CD4-positive, alpha-beta T cell treated with Interleukin-17A for 4 hours (primary cell): ENCODE measurements at regions not wholly inside any gene's neighbourhood (a gene's known extent, or its start where the extent isn't known, plus 50 kb on each side); places are given as distances from the start of the nearest gene placed in this dataset.

Experiments
- DNase-seq: peaks from one replicate; pipeline ENCODE4 v3.0.0-alpha.2; 2020; ENCODE audit warnings: mixed read lengths

- no peak for DNase-seq
These were observed 312.1 kb upstream of the PCDH20 start for GRCh38 chr13:61727767-61728166.

GRCh38 chr13:61725806-61726205 lies 310.2 kb upstream of the PCDH20 start:
- DNase-seq: no peak

- DNase-seq: no peak
These were observed 306.5 kb upstream of the PCDH20 start for GRCh38 chr13:61722119-61722518.

GRCh38 chr13:61712621-61713020 lies 297.0 kb upstream of the PCDH20 start:
- no peak for DNase-seq

- no peak for DNase-seq
These were observed 293.6 kb upstream of the PCDH20 start for GRCh38 chr13:61709258-61709657.

- no peak for DNase-seq
These were observed 291.2 kb upstream of the PCDH20 start for GRCh38 chr13:61706899-61707298.

GRCh38 chr13:61700620-61701019 lies 285.0 kb upstream of the PCDH20 start:
- DNase-seq: no peak

- no peak for DNase-seq
These were observed 284.5 kb upstream of the PCDH20 start for GRCh38 chr13:61700181-61700580.

GRCh38 chr13:61696676-61697075 lies 281.0 kb upstream of the PCDH20 start:
- no peak for DNase-seq

GRCh38 chr13:61695147-61695546 lies 279.5 kb upstream of the PCDH20 start:
- no peak for DNase-seq

- no peak for DNase-seq
These were observed 277.0 kb upstream of the PCDH20 start for GRCh38 chr13:61692691-61693090.

GRCh38 chr13:61685682-61686012 lies 270.0 kb upstream of the PCDH20 start:
- DNase-seq: no peak

GRCh38 chr13:61684976-61685681 lies 269.5 kb upstream of the PCDH20 start:
- no peak for DNase-seq

- DNase-seq: no peak
These were observed 257.1 kb upstream of the PCDH20 start for GRCh38 chr13:61672756-61673155.

- DNase-seq: no peak
These were observed 254.9 kb upstream of the PCDH20 start for GRCh38 chr13:61670384-61671161.

- no peak for DNase-seq
These were observed 249.4 kb upstream of the PCDH20 start for GRCh38 chr13:61664801-61665705.

- no peak for DNase-seq
These were observed 238.8 kb upstream of the PCDH20 start for GRCh38 chr13:61654481-61654880.

GRCh38 chr13:61648547-61648946 lies 232.9 kb upstream of the PCDH20 start:
- DNase-seq: no peak

GRCh38 chr13:61612192-61612591 lies 196.5 kb upstream of the PCDH20 start:
- no peak for DNase-seq

- DNase-seq: no peak
These were observed 192.5 kb upstream of the PCDH20 start for GRCh38 chr13:61608138-61608537.

- DNase-seq: no peak
These were observed 184.8 kb upstream of the PCDH20 start for GRCh38 chr13:61600360-61601033.

- DNase-seq: no peak
These were observed 176.8 kb upstream of the PCDH20 start for GRCh38 chr13:61592489-61592888.

GRCh38 chr13:61575973-61576372 lies 160.3 kb upstream of the PCDH20 start:
- DNase-seq: no peak
